GM12878 (cell line): ENCODE measurements at regions not wholly inside any gene's neighbourhood (a gene's known extent, or its start where the extent isn't known, plus 50 kb on each side); places are given as distances from the start of the nearest gene placed in this dataset.

Experiments
- ATAC-seq: fragments of 200-7000 bp; cut with Tn5 transposase; 3 replicates; pipeline ENCODE4 v1.9.1; 2020; ENCODE audit warnings: mild to moderate bottlenecking, moderate library complexity
- BruUV-seq: library from RNA; stranded (reverse); fragments of 400-500 nt; replicated peaks from 2 replicates; lab custom pipeline; 2021; lab: Mats Ljungman, UMichigan
- CTCF ChIA-PET: fragments of 300-600 bp; sonication (Branson Sonifier 250); formaldehyde crosslinking; extraction: SDS; loops from one replicate; lab custom pipeline; 2021; ENCODE audit warnings: inconsistent platforms; lab: Yijun Ruan, JAX
- POLR2A ChIA-PET: fragments of 350-600 bp; formaldehyde crosslinking; extraction: SDS; loops from one replicate; lab custom pipeline; 2021; ENCODE audit warnings: inconsistent platforms; lab: Charles Lee
- RAD21 ChIA-PET: fragments of 300-600 bp; sonication (Branson Sonifier 250); formaldehyde crosslinking; loops from one replicate; lab custom pipeline; 2023; ENCODE audit warnings: antibody characterized with exemption; ENCODE audit not compliant: unreplicated experiment; lab: Charles Lee
- SMC1A ChIA-PET: fragments of 300-600 bp; sonication (Branson Sonifier 250); formaldehyde crosslinking; loops from one replicate; lab custom pipeline; 2023; ENCODE audit not compliant: unreplicated experiment, uncharacterized antibody; lab: Charles Lee
- DNase-seq: peaks from one replicate; pipeline ENCODE4 v3.0.0-alpha.2; 2011; ENCODE audit warnings: low read depth, low spot score
- FAIRE-seq: peaks from 3 replicates; lab custom pipeline; 2011; peaks lifted over from hg19 to GRCh38; lab: Jason Lieb, UNC
- H2AFZ ChIP-seq: 2 replicates; pipeline ENCODE4 v1.6.0; 2011; ENCODE audit warnings: low read depth, low read length, control low read depth; ENCODE audit not compliant: control insufficient read depth
- H3K27ac ChIP-seq: 2 replicates; pipeline ENCODE4 v1.5.1; 2011; ENCODE audit warnings: control low read depth; ENCODE audit not compliant: control insufficient read depth, insufficient read depth
- H3K27me3 ChIP-seq, 2 experiments: replicated peaks in 1 of 2; 2 replicates each; pipeline versions ENCODE4 v1.6.0 to v1.6.1; 2011; ENCODE audit warnings: low read length in 1 of 2; ENCODE audit not compliant: control insufficient read depth in 2 of 2, insufficient read depth in 2 of 2
- H3K36me3 ChIP-seq, 2 experiments: 2 replicates each; pipeline ENCODE4 v1.5.1; 2011; ENCODE audit warnings: low read length in 1 of 2; ENCODE audit not compliant: control insufficient read depth in 2 of 2, insufficient read depth in 2 of 2
- H3K4me1 ChIP-seq: 2 replicates; pipeline ENCODE4 v1.6.1; 2011; ENCODE audit warnings: mild to moderate bottlenecking, low read length, moderate library complexity, mixed read lengths; ENCODE audit not compliant: control insufficient read depth, insufficient read depth
- H3K4me2 ChIP-seq: 2 replicates; pipeline ENCODE4 v1.6.0; 2011; ENCODE audit warnings: control low read depth; ENCODE audit not compliant: control insufficient read depth, insufficient read depth
- H3K4me3 ChIP-seq: fragments of 200-600 bp; sonication (generic); 2 replicates; pipeline ENCODE4 v1.5.1; 2016
- H3K79me2 ChIP-seq: 2 replicates; pipeline ENCODE4 v1.6.0; 2011; ENCODE audit warnings: low read length; ENCODE audit not compliant: control insufficient read depth, insufficient read depth
- H3K9ac ChIP-seq: 2 replicates; pipeline ENCODE4 v1.8.0; 2011; ENCODE audit warnings: low read length, control low read depth, mixed read lengths; ENCODE audit not compliant: control insufficient read depth, insufficient read depth
- H3K9me3 ChIP-seq: replicated peaks from 3 replicates; pipeline ENCODE4 v1.5.1; 2011; ENCODE audit warnings: mild to moderate bottlenecking, low read length; ENCODE audit not compliant: control insufficient read depth, insufficient read depth
- H4K20me1 ChIP-seq: 2 replicates; pipeline ENCODE4 v1.6.0; 2011; ENCODE audit not compliant: control insufficient read depth, insufficient read depth
- BMI1 ChIP-seq: fragments of 450-650 bp; IDR thresholded peaks from 2 replicates; pipeline ENCODE4 v1.6.1; 2016; ENCODE audit warnings: mild to moderate bottlenecking, moderate library complexity, borderline replicate concordance
- CTCF ChIP-seq, 3 experiments: IDR thresholded peaks in 2 of 3; conservative IDR thresholded peaks in 1 of 3; 2 replicates each; pipeline ENCODE4 v1.5.1; 2011; ENCODE audit warnings: low read depth in 3 of 3, low read length in 3 of 3, mild to moderate bottlenecking in 3 of 3, control low read depth in 2 of 3, moderate library complexity in 2 of 3, inconsistent platforms in 1 of 3, mixed read lengths in 1 of 3; ENCODE audit not compliant: control insufficient read depth in 2 of 3, insufficient read depth in 1 of 3; ENCODE audit errors: extremely low read depth in 1 of 3
- RAD21 ChIP-seq: IDR thresholded peaks from 2 replicates; pipeline ENCODE4 v1.6.1; 2011; ENCODE audit warnings: mild to moderate bottlenecking, low read depth, low read length, moderate library complexity; ENCODE audit not compliant: insufficient read depth
- SMC3 ChIP-seq: IDR thresholded peaks from 2 replicates; pipeline ENCODE4 v1.6.1; 2011; ENCODE audit warnings: low read length, improper control_type of control experiment, borderline replicate concordance
- WGBS: methylation state at CpG from one replicate; pipeline ENCODE4 v1.1.6; 2016; ENCODE audit warnings: low lambda C conversion rate; ENCODE audit not compliant: insufficient replicate concordance, insufficient coverage; ENCODE audit errors: missing lambda C conversion rate; 5-methylcytosine and 5-hydroxymethylcytosine counted together
- in situ Hi-C: fragments of 300-500 bp; cut with MboI; formaldehyde crosslinking; loops from 9 replicates; pipeline ENCODE4 v1.14.3; 2018; ENCODE audit warnings: mixed read lengths
- intact Hi-C: fragments of 100-400 bp; cut with micrococcal nuclease; formaldehyde crosslinking; loops from one replicate; pipeline ENCODE4 v1.14.2; 2022; ENCODE audit not compliant: unreplicated experiment

- no peak for DNase-seq
- RAD21 ChIA-PET, result no interaction called here
- no peak for TF ChIP-seq BMI1
- peak; percentile 27; the same call in 1 of the 2 replicates for TF ChIP-seq SMC3
- peak in 1 of 3 experiments; percentile 40; a peak in 1 of 6 replicates for TF ChIP-seq CTCF (IDR thresholded peaks at IDR 0.05 in 2 of 3, conservative IDR thresholded peaks at IDR 0.05 in 1 of 3; ENCODE audit: control insufficient read depth in 2 of 3, extremely low read depth in 1 of 3, insufficient read depth in 1 of 3, low read depth in 3 of 3, low read length in 3 of 3)
- TF ChIP-seq RAD21, result peak; percentile 62
- Histone ChIP-seq H3K4me1 (no peaks in the 10 kb centered on the region), H3K79me2 (no peaks in the 10 kb centered on the region), H2AFZ (no peak overlapping the region), H4K20me1 (no peaks in the 10 kb centered on the region), H3K4me3 (no peak overlapping the region), H3K9me3 (no peaks in the 10 kb centered on the region), H3K27ac (no peak overlapping the region), H3K9ac (no peak overlapping the region), H3K36me3 (no peaks in the 10 kb centered on the region), H3K4me2 (no peak overlapping the region), H3K27me3 (no peaks in the 10 kb centered on the region)
- FAIRE-seq, result no peak
- in situ Hi-C loops (no loop called here), intact Hi-C loops (loop anchor here (1.0 kb wide), 2 partner anchors 74 to 106 kb away; no protein-coding TSS in a partner anchor)
- WGBS, result 1% methylated on average over 4 of the region's 4 CpGs
- CTCF ChIA-PET, result interaction anchor here (0.6 to 2.2 kb wide), 5 partner anchors 13 to 303 kb away, joined by 3 to 7 read pairs (median 4); no protein-coding TSS in a partner anchor
- peak; percentile 33; the same call in 1 of the 3 replicates for ATAC-seq
- POLR2A ChIA-PET, result no interaction called here
- no TSS peak for BruUV-seq
- SMC1A ChIA-PET, result interaction anchor here (0.6 to 0.8 kb wide), 2 partner anchors 13 to 71 kb away, joined by 3 read pairs; no protein-coding TSS in a partner anchor
These were observed 91.5 kb upstream of the SASH1 start for GRCh38 chr6:148250975-148251685.
